M059J (cell line): ENCODE measurements at regions not wholly inside any gene's neighbourhood (a gene's known extent, or its start where the extent isn't known, plus 50 kb on each side); places are given as distances from the start of the nearest gene placed in this dataset.

Source experiments
- DNase-seq: peaks from one replicate; pipeline ENCODE4 v3.0.0-alpha.2; 2012; ENCODE audit warnings: low read depth

- no peak for DNase-seq
Measured at GRCh38 chr2:8277921-8278571, 403.8 kb upstream of the ID2 start.

GRCh38 chr2:8278709-8279354 lies 403.0 kb upstream of the ID2 start:
- no peak for DNase-seq

GRCh38 chr2:8279506-8279905 lies 402.4 kb upstream of the ID2 start:
- DNase-seq: no peak

GRCh38 chr2:8281234-8281633 lies 400.6 kb upstream of the ID2 start:
- DNase-seq: no peak

- no peak for DNase-seq
Measured at GRCh38 chr2:8281950-8282857, 399.7 kb upstream of the ID2 start.

GRCh38 chr2:8282858-8283252 lies 399.0 kb upstream of the ID2 start:
- DNase-seq: no peak

GRCh38 chr2:8285081-8285480 lies 396.8 kb upstream of the ID2 start:
- DNase-seq: no peak

- no peak for DNase-seq
Measured at GRCh38 chr2:8285898-8286297, 396.0 kb upstream of the ID2 start.

- DNase-seq: no peak
Measured at GRCh38 chr2:8288206-8288605, 393.6 kb upstream of the ID2 start.

GRCh38 chr2:8289111-8289510 lies 392.7 kb upstream of the ID2 start:
- no peak for DNase-seq

- no peak for DNase-seq
Measured at GRCh38 chr2:8290771-8291352, 391.0 kb upstream of the ID2 start.

GRCh38 chr2:8296306-8296705 lies 385.6 kb upstream of the ID2 start:
- DNase-seq: no peak

- no peak for DNase-seq
Measured at GRCh38 chr2:8297376-8298231, 384.3 kb upstream of the ID2 start.

- no peak for DNase-seq
Measured at GRCh38 chr2:8298783-8299182, 383.1 kb upstream of the ID2 start.

- DNase-seq: no peak
Measured at GRCh38 chr2:8300216-8300615, 381.6 kb upstream of the ID2 start.

- DNase-seq: no peak
Measured at GRCh38 chr2:8300905-8301304, 381.0 kb upstream of the ID2 start.

- DNase-seq: no peak
Measured at GRCh38 chr2:8303322-8303832, 378.5 kb upstream of the ID2 start.

- DNase-seq: no peak
Measured at GRCh38 chr2:8304821-8305766, 376.8 kb upstream of the ID2 start.

- peak; percentile 26 for DNase-seq
Measured at GRCh38 chr2:8306530-8307351, 375.1 kb upstream of the ID2 start.
